ENCODE measurements at regions not wholly inside any gene's neighbourhood (a gene's known extent, or its start where the extent isn't known, plus 50 kb on each side); places are given as distances from the start of the nearest gene placed in this dataset.

DNA sequence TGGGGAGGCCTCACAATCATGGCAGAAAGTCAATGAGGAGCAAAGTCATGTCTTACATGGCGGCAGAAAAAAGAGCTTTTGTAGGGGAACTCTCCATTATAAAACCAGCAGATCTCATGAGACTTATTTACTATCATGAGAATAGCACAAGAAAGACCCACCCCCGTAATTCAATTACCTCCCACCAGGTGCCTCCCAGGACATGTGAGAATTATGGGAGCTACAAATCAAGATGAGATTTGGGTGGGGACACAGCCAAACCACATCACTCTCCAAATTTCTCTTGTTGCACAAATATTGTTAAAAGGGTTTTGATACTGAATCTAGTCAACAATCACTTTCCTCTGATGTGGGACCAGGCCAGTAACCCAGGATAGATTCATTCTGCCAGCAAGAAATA, 1176.1 kb downstream of the CDH9 start:
- Histone ChIP-seq H3K18ac (ENCODE audit: insufficient read length, low read depth, low read length) (no peak overlapping the region), H2BK5ac (ENCODE audit: insufficient read length, low read length) (no peak overlapping the region), H2BK12ac (ENCODE audit: insufficient read length, low read depth, low read length) (no peak overlapping the region), H3K79me2 (ENCODE audit: insufficient read depth, low read length) (no peaks in the 10 kb centered on the region), H3K27me3 (ENCODE audit: insufficient read depth, low read length) (no peaks in the 10 kb centered on the region), H3K23ac (ENCODE audit: insufficient read length, low read depth, low read length) (no peak overlapping the region), H3K27ac (ENCODE audit: insufficient read length, low read depth, low read length) (no peak overlapping the region), H4K20me1 (ENCODE audit: control insufficient read depth, insufficient read depth, insufficient read length) (no peaks in the 10 kb centered on the region), H2AFZ (ENCODE audit: low read length) (no peak overlapping the region), H3K14ac (ENCODE audit: insufficient read depth, low read length) (no peak overlapping the region), H3K9ac (ENCODE audit: extremely low read depth, insufficient read length, low read length) (no peak overlapping the region), H3K9me3 (ENCODE audit: control insufficient read depth, low read depth, low read length) (no peaks in the 10 kb centered on the region), H4K8ac (replicated peaks; ENCODE audit: insufficient read length, low read depth, low read length) (no peak overlapping the region), H2BK120ac (ENCODE audit: low read depth, low read length, poor library complexity, severe bottlenecking) (no peak overlapping the region), H4K91ac (ENCODE audit: insufficient read length, low read depth, low read length) (no peak overlapping the region), H2BK20ac (ENCODE audit: low read depth, low read length, poor library complexity, severe bottlenecking) (no peak overlapping the region), H3K4me2 (ENCODE audit: insufficient read depth, insufficient read length, low read length) (no peak overlapping the region), H3K79me1 (ENCODE audit: insufficient read depth, low read depth, low read length, poor library complexity, severe bottlenecking) (no peaks in the 10 kb centered on the region), H2BK15ac (ENCODE audit: low read depth, low read length) (no peak overlapping the region), H3K23me2 (ENCODE audit: insufficient read length, low read depth, low read length, poor library complexity, severe bottlenecking) (no peaks in the 10 kb centered on the region), H3T11ph (ENCODE audit: low read length) (no peak overlapping the region), H2AK5ac (ENCODE audit: insufficient read length, low read length) (no peak overlapping the region), H4K5ac (ENCODE audit: insufficient read length, low read depth, low read length) (no peak overlapping the region), H3K4ac (ENCODE audit: low read depth, low read length) (no peak overlapping the region), H3K56ac (ENCODE audit: insufficient read length, low read depth, low read length) (no peak overlapping the region), H3K4me1 (ENCODE audit: insufficient read depth, low read length) (no peaks in the 10 kb centered on the region)
- Mint-ChIP-seq H3K4me1 (peaks cover 3 to 6% of the 10 kb centered on the region in 2 experiments; a peak in 3 of 4 replicates), H3K4me3 (no peak overlapping the region), H3K27me3 (ENCODE audit: low read depth) (no peaks in the 10 kb centered on the region), H3K27ac (no peak overlapping the region), H3K9me3 (peaks cover 19 to 23% of the 10 kb centered on the region in 2 experiments; a peak in 4 of 5 replicates), H3K36me3 (ENCODE audit: insufficient read depth in 1 of 3, low read depth in 3 of 3) (peaks cover 9 to 23% (median 11%) of the 10 kb centered on the region in 3 experiments; a peak in 6 of 7 replicates)
- TF ChIP-seq CTCF (conservative IDR thresholded peaks at IDR 0.05) = peak; percentile 40; the same call in 2 of the 3 replicates
- no CpG with 5 or more reads among the region's 2 CpGs for WGBS (ENCODE audit: extremely low coverage, insufficient read length, low lambda C conversion rate)
- no peak for DNase-seq
